ENCODE measurements at regions not wholly inside any gene's neighbourhood (a gene's known extent, or its start where the extent isn't known, plus 50 kb on each side); places are given as distances from the start of the nearest gene placed in this dataset.

DNA sequence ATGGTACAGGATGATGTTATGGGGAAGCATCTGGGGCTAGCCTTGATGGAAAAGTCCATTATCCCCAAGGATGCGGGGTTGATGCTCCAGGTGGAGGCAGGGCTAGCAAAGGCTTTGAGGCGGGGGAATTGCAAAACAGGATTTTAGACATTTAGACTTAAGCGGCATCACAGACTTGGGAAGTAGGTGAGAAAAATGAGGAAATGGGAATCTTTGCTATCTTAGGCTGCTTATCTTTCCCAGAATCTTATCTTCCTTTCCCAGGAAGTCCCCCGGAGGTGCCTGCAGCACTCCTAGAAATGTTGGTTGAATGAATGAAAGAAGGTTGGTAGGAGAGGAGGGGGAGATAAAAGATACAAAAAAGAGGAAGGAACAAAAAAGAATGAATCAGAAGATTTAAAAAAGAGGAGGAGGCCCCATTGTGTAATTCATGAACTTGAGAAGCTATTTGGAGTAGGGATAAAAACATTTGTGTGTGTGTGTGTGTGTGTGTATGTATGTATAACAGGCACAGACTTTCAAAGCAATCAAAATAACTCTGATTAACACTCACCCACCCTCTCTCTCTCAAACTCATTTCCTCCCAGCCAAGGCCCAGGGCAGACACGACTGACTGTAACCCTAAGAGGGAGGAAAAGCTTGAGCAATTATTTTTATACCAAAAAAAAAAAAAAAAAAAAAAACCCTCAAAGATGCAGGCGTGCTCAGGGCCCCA lies 62.5 kb upstream of the TBX3 start:
- H3K4me1 ChIP-seq (ENCODE audit: control insufficient read depth, insufficient read depth, low read length), result peaks cover 3% of the 10 kb centered on the region
- no peaks in the 10 kb centered on the region for H3K36me3 ChIP-seq (ENCODE audit: control insufficient read depth, insufficient read depth, low read length)
- 58 to 59% methylated on average over 6 of the region's 6 CpGs for WGBS, 2 experiments
- no peaks in the 10 kb centered on the region for H3K9me3 ChIP-seq (ENCODE audit: control insufficient read depth, low read length)
- no peak overlapping the region for H3K27ac ChIP-seq (ENCODE audit: insufficient read depth, low read depth, low read length, poor library complexity, severe bottlenecking)
- no peak overlapping the region for H3K4me3 ChIP-seq (ENCODE audit: insufficient read depth, low read depth, low read length)
- H3K27me3 ChIP-seq (ENCODE audit: control insufficient read depth, insufficient read depth, low read length, poor library complexity, severe bottlenecking), result no peaks in the 10 kb centered on the region

DNA sequence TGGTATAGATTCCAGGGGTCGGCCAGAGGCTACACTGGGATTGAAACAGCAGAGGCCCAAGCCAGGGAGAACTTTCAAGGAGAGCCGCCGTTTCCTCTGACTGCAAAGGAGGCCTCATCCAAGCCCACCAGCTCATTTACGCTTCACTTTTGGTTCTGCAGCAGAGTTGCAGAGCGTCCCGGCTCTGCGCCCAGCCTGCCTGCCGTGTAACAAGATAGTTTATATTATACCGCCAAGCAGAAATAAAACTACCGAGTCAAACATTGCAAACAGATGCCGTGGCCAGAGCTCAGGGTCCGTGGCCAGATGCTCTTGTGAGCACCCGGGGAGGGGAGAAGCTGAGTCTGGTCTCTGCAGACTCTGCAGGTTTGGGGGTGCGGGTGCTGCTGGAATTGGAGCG lies 60.7 kb upstream of the TBX3 start:
- Histone ChIP-seq H3K4me3 (ENCODE audit: insufficient read depth, low read depth, low read length) (no peak overlapping the region), H3K9me3 (ENCODE audit: control insufficient read depth, low read length) (no peaks in the 10 kb centered on the region), H3K27ac (ENCODE audit: insufficient read depth, low read depth, low read length, poor library complexity, severe bottlenecking) (no peak overlapping the region), H3K36me3 (ENCODE audit: control insufficient read depth, insufficient read depth, low read length) (no peaks in the 10 kb centered on the region), H3K27me3 (ENCODE audit: control insufficient read depth, insufficient read depth, low read length, poor library complexity, severe bottlenecking) (no peaks in the 10 kb centered on the region), H3K4me1 (ENCODE audit: control insufficient read depth, insufficient read depth, low read length) (peaks cover 3% of the 10 kb centered on the region)
- WGBS, 2 experiments, result 93 to 96% methylated on average over 15 of the region's 15 CpGs

- no peak overlapping the region for H3K27ac ChIP-seq (ENCODE audit: insufficient read depth, low read depth, low read length, poor library complexity, severe bottlenecking)
- WGBS, 2 experiments, result 94% methylated on average over 6 of the region's 6 CpGs
- H3K4me3 ChIP-seq (ENCODE audit: insufficient read depth, low read depth, low read length), result no peak overlapping the region
Measured at GRCh38 chr12:114744285-114744684, 60.3 kb upstream of the TBX3 start.

DNA sequence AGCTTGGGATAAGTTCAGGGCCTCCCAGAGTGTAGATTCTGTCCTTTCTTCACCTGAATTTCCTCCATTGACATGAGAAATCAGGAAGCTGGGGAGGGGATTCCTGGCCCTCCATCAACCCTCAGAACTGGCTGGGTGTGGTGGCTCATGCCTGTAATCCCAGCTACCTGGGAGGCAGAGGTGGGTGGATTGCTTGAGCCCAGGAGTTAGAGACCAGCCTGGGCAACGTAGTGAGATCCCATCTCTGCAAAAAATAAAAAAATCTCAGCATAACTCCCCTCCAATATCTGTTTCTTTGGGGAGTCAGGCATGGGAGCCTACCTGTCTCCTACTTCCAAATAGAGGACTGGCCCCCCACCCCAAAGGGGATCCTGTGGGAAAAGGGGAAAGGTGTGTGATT lies 59.8 kb upstream of the TBX3 start:
- H3K27me3 ChIP-seq (ENCODE audit: control insufficient read depth, insufficient read depth, low read length, poor library complexity, severe bottlenecking), result no peaks in the 10 kb centered on the region
- no peak overlapping the region for H3K4me3 ChIP-seq (ENCODE audit: insufficient read depth, low read depth, low read length)
- H3K9me3 ChIP-seq (ENCODE audit: control insufficient read depth, low read length), result no peaks in the 10 kb centered on the region
- peaks cover 3% of the 10 kb centered on the region for H3K4me1 ChIP-seq (ENCODE audit: control insufficient read depth, insufficient read depth, low read length)
- no peak overlapping the region for H3K27ac ChIP-seq (ENCODE audit: insufficient read depth, low read depth, low read length, poor library complexity, severe bottlenecking)
- H3K36me3 ChIP-seq (ENCODE audit: control insufficient read depth, insufficient read depth, low read length), result no peaks in the 10 kb centered on the region
- WGBS, 2 experiments, result 89 to 91% methylated on average over 1 of the region's 1 CpG

More at GRCh38 chr12:114744285-114744684, 60.3 kb upstream of the TBX3 start:
- Histone ChIP-seq H3K27me3 (ENCODE audit: control insufficient read depth, insufficient read depth, low read length, poor library complexity, severe bottlenecking) (no peaks in the 10 kb centered on the region), H3K9me3 (ENCODE audit: control insufficient read depth, low read length) (no peaks in the 10 kb centered on the region), H3K4me1 (ENCODE audit: control insufficient read depth, insufficient read depth, low read length) (peaks cover 3% of the 10 kb centered on the region), H3K36me3 (ENCODE audit: control insufficient read depth, insufficient read depth, low read length) (no peaks in the 10 kb centered on the region)

DNA sequence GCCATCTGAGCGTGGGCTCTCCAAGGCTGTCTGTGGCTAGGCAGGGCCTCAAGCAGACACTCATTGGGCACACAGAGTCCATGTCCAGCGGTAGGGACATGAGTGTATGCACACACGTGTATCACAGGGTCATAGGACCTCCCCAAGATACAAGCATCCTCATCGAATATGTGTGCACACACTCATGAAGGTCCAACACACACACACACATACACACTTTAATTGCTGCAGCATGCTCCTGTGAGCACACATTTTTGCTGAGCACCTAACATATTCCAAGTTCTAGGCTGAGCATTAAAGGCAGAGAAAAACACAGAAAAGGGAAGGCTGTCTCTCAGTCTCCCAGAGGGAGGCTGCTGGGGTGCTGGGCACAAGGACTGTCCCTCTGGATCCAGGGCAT lies 59.3 kb upstream of the TBX3 start:
- 68% methylated on average over 4 of the region's 4 CpGs for WGBS, 2 experiments
- Histone ChIP-seq H3K27me3 (ENCODE audit: control insufficient read depth, insufficient read depth, low read length, poor library complexity, severe bottlenecking) (no peaks in the 10 kb centered on the region), H3K4me3 (ENCODE audit: insufficient read depth, low read depth, low read length) (no peak overlapping the region), H3K27ac (ENCODE audit: insufficient read depth, low read depth, low read length, poor library complexity, severe bottlenecking) (no peak overlapping the region), H3K4me1 (ENCODE audit: control insufficient read depth, insufficient read depth, low read length) (peaks cover 3% of the 10 kb centered on the region), H3K36me3 (ENCODE audit: control insufficient read depth, insufficient read depth, low read length) (no peaks in the 10 kb centered on the region), H3K9me3 (ENCODE audit: control insufficient read depth, low read length) (no peaks in the 10 kb centered on the region)

DNA sequence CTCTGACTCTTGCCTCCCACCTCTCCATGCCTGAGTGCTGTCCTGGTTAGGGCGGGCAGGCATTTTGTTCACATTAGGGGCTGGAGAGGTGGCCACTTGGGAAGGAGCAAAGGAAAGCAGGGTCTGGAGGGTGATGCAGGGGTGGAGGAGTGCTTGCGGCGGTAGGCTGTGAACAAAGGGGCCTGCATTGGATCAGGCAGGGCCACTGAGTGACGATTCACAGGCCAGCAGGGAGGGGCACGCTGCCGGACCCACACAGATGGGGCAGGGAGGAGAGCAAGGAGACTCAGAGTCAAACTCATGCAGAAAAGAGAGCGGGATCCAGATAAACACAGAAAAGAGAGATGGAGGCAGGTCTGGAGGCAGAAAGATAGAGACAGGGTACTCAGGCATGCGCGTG lies 58.4 kb upstream of the TBX3 start:
- no peak overlapping the region for H3K4me3 ChIP-seq (ENCODE audit: insufficient read depth, low read depth, low read length)
- no peak overlapping the region for H3K27ac ChIP-seq (ENCODE audit: insufficient read depth, low read depth, low read length, poor library complexity, severe bottlenecking)
- no peaks in the 10 kb centered on the region for H3K9me3 ChIP-seq (ENCODE audit: control insufficient read depth, low read length)
- 70 to 77% methylated on average over 7 of the region's 9 CpGs for WGBS, 2 experiments
- peaks cover under 1% of the 10 kb centered on the region for H3K27me3 ChIP-seq (ENCODE audit: control insufficient read depth, insufficient read depth, low read length, poor library complexity, severe bottlenecking)
- H3K36me3 ChIP-seq (ENCODE audit: control insufficient read depth, insufficient read depth, low read length), result no peaks in the 10 kb centered on the region
- H3K4me1 ChIP-seq (ENCODE audit: control insufficient read depth, insufficient read depth, low read length), result peaks cover 3% of the 10 kb centered on the region

DNA sequence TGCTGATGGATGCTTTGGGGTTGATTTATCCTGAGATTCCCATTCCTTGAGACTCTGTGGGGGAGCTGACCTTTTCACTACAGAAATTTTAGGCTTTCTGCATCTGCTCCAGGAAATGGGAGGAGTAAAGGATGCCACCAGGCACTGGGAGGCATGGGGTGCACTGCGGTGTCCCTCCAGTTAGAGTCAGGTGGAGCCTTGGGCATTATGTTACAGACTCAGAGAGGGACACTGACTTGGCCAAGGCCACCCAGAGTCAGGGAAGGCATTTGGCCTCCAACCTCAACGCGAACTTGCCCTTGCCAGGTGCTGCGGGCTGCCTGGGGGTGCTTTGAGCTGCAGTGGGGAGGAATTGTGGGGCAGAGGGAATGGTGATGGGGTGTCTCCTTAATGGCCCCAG lies 58.0 kb upstream of the TBX3 start:
- no peaks in the 10 kb centered on the region for H3K36me3 ChIP-seq (ENCODE audit: control insufficient read depth, insufficient read depth, low read length)
- H3K27ac ChIP-seq (ENCODE audit: insufficient read depth, low read depth, low read length, poor library complexity, severe bottlenecking), result no peak overlapping the region
- H3K9me3 ChIP-seq (ENCODE audit: control insufficient read depth, low read length), result no peaks in the 10 kb centered on the region
- 90% methylated on average over 4 of the region's 4 CpGs for WGBS, 2 experiments
- H3K4me1 ChIP-seq (ENCODE audit: control insufficient read depth, insufficient read depth, low read length), result no peaks in the 10 kb centered on the region
- H3K4me3 ChIP-seq (ENCODE audit: insufficient read depth, low read depth, low read length), result no peak overlapping the region
- peaks cover 4% of the 10 kb centered on the region for H3K27me3 ChIP-seq (ENCODE audit: control insufficient read depth, insufficient read depth, low read length, poor library complexity, severe bottlenecking)

DNA sequence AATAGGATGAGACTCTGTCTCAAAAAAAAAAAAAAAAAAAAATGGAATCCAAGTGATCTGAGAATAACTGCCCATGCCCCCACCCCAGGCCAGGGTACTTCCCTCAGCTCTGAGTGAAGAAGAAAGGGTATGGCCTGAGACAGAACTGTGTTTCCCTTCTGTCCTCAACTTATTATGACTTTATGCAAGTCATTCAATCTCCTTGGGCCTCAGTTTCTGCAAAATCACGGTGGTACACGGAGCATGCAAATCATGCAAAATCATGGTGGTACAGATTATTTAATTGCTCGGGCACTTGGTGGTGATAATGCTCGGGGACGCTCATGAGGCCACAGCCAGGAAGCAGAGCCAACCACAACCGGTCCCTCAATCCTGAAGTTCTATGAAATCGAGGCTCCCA lies 56.5 kb upstream of the TBX3 start:
- Histone ChIP-seq H3K27ac (ENCODE audit: insufficient read depth, low read depth, low read length, poor library complexity, severe bottlenecking) (no peak overlapping the region), H3K27me3 (ENCODE audit: control insufficient read depth, insufficient read depth, low read length, poor library complexity, severe bottlenecking) (peaks cover 19% of the 10 kb centered on the region), H3K36me3 (ENCODE audit: control insufficient read depth, insufficient read depth, low read length) (no peaks in the 10 kb centered on the region), H3K4me3 (ENCODE audit: insufficient read depth, low read depth, low read length) (no peak overlapping the region), H3K9me3 (ENCODE audit: control insufficient read depth, low read length) (no peaks in the 10 kb centered on the region), H3K4me1 (ENCODE audit: control insufficient read depth, insufficient read depth, low read length) (no peaks in the 10 kb centered on the region)
- 91 to 95% methylated on average over 7 of the region's 7 CpGs for WGBS, 2 experiments

DNA sequence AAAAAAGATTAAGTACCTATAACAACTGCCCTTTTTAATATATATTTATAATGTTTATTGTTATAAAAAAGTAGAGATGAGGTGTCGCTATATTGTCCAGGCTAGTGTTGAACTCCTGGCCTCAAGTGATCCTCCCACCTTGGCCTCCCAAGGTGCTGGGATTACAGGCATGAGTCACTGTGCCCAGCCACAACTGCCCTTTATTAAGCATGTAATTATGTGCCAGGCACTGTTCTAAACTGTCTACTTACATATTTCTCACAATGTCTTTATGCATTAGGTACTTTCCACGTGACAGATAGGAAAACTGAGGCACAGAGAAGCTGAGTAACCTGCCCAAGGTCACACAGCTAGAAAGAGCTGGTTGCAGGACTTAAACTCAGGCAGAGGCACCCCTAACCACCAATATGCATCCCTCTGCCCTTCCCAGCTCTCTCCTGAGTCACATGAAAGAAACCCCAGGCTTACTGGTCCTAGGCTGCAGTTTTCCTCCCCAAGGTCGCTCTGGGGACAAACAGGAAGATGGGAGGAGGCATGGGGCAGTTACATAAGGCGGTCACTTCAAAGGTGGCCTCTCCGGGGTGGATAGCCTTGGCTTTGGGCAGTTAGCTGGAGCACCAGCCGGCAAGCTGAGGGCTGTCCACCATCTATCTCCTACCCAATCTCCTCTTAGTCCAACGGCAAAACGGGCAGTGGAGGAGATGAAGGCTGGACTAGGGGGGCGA lies 54.6 kb upstream of the TBX3 start:
- Histone ChIP-seq H3K36me3 (ENCODE audit: control insufficient read depth, insufficient read depth, low read length) (no peaks in the 10 kb centered on the region), H3K9me3 (ENCODE audit: control insufficient read depth, low read length) (no peaks in the 10 kb centered on the region), H3K4me1 (ENCODE audit: control insufficient read depth, insufficient read depth, low read length) (no peaks in the 10 kb centered on the region), H3K4me3 (ENCODE audit: insufficient read depth, low read depth, low read length) (no peak overlapping the region), H3K27ac (ENCODE audit: insufficient read depth, low read depth, low read length, poor library complexity, severe bottlenecking) (no peak overlapping the region), H3K27me3 (ENCODE audit: control insufficient read depth, insufficient read depth, low read length, poor library complexity, severe bottlenecking) (peaks cover 35% of the 10 kb centered on the region)
- 90 to 92% methylated on average over 7 to 9 of the region's 9 CpGs for WGBS, 2 experiments

- Histone ChIP-seq H3K4me1 (ENCODE audit: control insufficient read depth, insufficient read depth, low read length) (no peaks in the 10 kb centered on the region), H3K36me3 (ENCODE audit: control insufficient read depth, insufficient read depth, low read length) (no peaks in the 10 kb centered on the region), H3K4me3 (ENCODE audit: insufficient read depth, low read depth, low read length) (no peak overlapping the region), H3K27me3 (ENCODE audit: control insufficient read depth, insufficient read depth, low read length, poor library complexity, severe bottlenecking) (peaks cover 36% of the 10 kb centered on the region), H3K9me3 (ENCODE audit: control insufficient read depth, low read length) (no peaks in the 10 kb centered on the region), H3K27ac (ENCODE audit: insufficient read depth, low read depth, low read length, poor library complexity, severe bottlenecking) (no peak overlapping the region)
- 79 to 84% methylated on average over 43 of the region's 43 CpGs for WGBS, 2 experiments
Measured at GRCh38 chr12:114735680-114736374, 51.9 kb upstream of the TBX3 start.
